Islet precursor cell (in vitro differentiated cells): ENCODE measurements at regions not wholly inside any gene's neighbourhood (a gene's known extent, or its start where the extent isn't known, plus 50 kb on each side); places are given as distances from the start of the nearest gene placed in this dataset.

Experiments
- DNase-seq: peaks from one replicate; pipeline ENCODE4 v3.0.0-alpha.2; 2018

GRCh38 chr20:60653111-60653845, 598.8 kb upstream of the CDH4 start:
- DNase-seq: no peak

GRCh38 chr20:60658681-60659080, 593.4 kb upstream of the CDH4 start:
- peak; percentile 62 for DNase-seq

GRCh38 chr20:60659240-60659639, 592.8 kb upstream of the CDH4 start:
- no peak for DNase-seq

GRCh38 chr20:60662307-60662706, 589.8 kb upstream of the CDH4 start:
- no peak for DNase-seq

DNA sequence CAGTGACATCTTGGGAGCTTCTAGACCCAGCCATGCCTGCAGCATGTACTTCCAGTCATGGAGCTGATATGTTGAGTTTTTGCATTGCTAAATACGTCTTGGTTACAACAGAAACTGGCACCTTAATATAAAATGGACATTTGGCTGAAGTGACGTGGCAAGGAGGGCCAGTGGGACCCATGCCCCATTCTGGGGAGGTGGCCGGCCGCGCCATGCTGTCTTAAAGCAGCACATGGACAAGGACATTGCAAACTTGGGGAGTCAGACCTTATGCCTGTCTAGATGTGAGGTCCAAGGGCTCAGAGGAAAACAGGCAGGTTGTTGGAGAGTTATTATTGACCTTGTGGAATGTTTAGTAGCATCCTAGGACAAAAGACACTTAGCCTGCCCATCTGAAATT, 588.0 kb upstream of the CDH4 start:
- DNase-seq: no peak

DNA sequence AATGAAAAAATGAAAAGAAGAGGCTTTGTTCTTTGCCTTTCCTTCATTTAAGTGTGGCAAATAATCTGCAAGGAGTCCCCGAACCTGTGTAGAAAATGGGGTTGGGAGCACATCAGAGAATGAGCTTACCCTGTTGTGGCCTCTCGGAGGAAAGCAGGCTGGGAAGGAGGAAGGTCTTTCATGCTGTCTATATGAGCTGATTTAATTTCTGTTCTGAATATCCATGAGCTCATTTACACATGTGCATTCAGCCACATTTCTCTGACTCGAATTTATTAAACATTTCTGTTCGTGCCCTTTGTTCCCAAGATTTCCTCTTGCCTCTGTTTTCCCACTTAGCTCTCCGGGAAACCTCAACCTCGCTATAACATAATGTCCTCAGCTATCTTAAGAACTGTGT, 584.4 kb upstream of the CDH4 start:
- DNase-seq: no peak

GRCh38 chr20:60669211-60669610, 582.9 kb upstream of the CDH4 start:
- no peak for DNase-seq

DNA sequence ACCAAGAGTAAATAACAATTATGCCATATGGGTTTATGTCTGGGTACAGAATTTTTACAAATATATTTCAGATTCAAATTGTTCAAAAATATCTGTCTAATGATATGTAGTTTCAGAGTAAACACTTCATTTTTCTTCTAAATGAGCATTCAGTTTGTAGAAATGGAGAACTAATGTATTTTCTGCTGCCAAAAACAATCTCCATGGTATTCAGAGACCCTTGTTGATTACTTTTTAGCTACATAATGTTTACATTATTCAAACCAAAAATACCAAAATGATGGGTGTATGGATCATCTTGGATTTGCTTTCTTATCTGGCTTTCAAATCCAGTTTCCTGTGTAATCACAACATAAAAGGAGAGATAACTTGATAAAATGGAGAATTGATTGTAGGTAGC, 576.0 kb upstream of the CDH4 start:
- no peak for DNase-seq

DNA sequence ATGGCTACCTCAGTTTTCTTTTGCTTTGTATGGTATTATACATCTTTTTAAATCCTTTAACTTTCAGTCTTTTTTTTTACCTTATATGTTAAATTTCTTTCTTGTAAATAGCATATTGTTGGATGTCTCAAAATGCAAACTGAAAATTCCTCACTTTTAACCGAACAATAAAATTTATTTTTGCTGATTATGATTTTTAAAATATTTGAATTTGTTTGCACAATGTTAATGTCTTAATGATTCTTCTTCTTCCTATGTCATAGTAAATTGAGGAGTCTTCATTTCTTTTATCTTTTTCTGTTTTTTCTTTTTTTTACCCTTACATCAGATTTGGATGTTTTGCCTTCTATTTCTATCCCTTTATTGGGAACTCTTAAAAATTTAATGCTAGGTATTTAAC, 574.2 kb upstream of the CDH4 start:
- DNase-seq: no peak

DNA sequence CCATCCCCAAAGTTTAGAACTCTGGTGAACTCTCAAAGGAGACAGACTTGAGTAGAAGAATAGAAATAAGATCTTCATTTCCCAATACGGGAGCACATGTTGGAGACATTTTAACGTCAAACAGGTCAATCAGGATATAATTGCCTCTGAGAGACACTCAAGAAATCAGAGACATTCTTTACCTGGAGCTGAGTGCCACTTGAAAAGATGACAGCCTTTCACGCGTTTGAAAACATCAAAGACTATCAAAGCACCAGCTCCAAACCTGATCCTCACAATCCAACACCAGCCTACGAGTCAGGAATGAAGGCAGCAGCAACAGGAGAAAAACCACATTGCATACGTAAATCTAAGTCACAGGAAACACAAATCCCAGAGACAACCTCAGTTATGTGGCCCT, 571.5 kb upstream of the CDH4 start:
- DNase-seq: no peak

GRCh38 chr20:60687213-60687612, 564.8 kb upstream of the CDH4 start:
- no peak for DNase-seq

GRCh38 chr20:60690771-60691170, 561.3 kb upstream of the CDH4 start:
- no peak for DNase-seq

- no peak for DNase-seq
These were observed 560.0 kb upstream of the CDH4 start for GRCh38 chr20:60691966-60692615.

GRCh38 chr20:60693496-60694133, 558.4 kb upstream of the CDH4 start:
- no peak for DNase-seq

GRCh38 chr20:60694763-60695162, 557.3 kb upstream of the CDH4 start:
- no peak for DNase-seq

DNA sequence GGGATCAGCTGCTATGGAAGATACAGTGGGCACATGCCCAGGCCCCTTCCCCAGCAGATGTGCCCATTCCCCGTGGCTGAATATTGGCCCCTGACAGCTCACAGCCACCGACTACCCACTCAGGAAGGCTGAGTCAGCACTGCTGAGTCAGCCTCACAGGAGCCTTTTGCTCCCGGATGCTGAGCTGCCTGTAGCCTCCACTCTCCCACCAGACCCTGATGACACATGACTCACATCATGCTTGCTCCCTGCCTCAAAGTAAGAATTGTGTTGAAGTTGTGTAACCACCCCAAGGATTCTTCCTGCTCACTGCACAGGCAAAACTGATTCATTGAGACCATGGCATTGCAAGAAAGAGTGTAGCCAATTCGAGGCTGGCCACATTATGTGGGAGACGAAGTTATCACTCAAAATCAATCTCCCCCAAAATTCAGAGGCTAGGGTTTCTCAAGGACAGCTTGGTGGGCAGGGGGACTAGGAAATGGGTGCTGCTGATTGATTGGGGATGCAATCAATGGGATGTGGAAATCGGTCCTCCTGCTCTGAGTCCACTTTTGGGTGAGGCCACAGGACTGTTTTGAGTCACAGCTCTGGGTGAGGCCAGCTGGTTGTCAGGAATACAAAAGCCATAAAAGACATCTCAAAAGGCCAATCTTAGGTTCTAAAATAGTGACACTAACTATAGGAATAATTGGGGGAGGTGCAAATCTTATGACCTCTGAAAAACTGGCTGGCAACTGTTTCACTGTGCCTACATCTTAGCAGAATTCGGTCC, 556.6 kb upstream of the CDH4 start:
- DNase-seq: peak; percentile 87

DNA sequence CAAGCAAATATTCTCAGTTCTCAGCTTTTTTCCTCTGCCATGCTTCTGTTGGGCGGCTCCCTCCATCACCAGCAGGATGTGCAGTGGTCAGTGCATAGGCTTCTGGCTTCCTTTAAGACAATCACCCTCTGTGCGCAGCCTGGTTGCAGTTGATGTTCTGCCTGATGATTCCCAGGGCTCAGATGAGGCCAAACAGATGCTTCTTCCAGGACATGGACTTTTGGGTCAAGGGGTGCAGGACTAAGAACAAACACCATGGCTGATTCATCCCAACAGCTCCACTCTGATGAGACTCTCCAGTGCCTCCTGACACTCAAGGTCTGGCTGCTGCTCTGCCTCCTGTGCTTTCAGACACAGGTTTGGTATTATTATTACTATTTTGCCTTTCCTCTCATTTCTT, 554.8 kb upstream of the CDH4 start:
- DNase-seq: peak; percentile 72

GRCh38 chr20:60700728-60701127, 551.3 kb upstream of the CDH4 start:
- DNase-seq: no peak

- no peak for DNase-seq
These were observed 547.9 kb upstream of the CDH4 start for GRCh38 chr20:60704147-60704546.

GRCh38 chr20:60713396-60713795, 538.7 kb upstream of the CDH4 start:
- DNase-seq: no peak

DNA sequence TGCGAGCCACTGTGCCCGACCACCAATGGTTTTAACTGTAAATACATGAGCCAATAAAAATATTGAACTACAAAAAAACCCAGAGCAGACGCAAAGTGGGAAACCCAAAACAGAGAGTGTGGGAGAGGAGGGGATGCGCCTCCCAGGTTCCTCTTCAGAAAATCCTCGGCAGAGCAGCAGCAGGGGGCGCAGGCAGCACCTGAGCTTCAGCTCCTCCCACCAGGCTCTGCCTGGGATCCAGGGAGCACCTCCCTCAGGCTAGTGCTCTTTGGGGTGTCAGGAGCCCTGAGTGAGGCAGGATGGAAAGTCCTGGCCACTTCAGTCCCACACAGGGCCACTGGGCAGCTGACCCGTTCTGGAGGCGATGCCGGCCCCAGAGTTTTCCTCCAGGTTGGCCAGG, 536.9 kb upstream of the CDH4 start:
- DNase-seq: no peak

DNA sequence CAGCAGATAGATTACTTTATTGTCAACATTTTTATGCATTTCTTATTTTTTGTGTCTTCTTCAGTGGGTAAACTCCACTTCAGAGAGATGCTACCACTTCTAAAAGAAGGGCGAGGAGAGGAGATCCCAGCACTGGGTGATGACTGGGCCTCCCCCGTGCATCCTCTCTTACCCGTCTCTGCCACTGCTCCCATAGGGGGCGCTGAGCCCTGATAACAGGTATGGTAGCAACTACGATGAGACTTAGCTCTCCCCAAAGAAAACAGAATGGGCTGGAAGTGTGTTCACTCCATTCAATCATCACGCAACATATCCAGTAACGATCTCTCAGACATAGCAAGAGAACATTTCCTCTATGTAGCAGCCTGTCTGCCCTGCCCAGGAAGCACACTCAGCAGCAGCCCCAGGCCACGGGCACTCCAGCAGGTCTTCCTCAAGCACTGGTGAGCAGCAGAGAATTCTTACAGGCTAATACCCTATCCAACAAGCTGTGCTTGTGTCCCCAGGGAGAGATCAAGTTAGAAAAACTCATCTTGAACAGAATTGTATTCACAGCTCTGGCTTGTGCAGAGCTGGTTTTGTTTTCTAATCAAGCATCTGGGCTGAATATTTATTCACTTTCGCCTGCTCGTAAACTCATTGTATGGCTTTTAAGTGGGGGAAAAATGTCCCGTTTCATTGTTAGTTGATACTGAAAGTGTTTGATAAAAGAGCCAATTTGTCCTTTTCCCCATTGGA, 533.1 kb upstream of the CDH4 start:
- no peak for DNase-seq
